Type B pancreatic cell (in vitro differentiated cells): ENCODE measurements at regions not wholly inside any gene's neighbourhood (a gene's known extent, or its start where the extent isn't known, plus 50 kb on each side); places are given as distances from the start of the nearest gene placed in this dataset.

Experiments used
- DNase-seq: peaks from one replicate; pipeline ENCODE4 v3.0.0; 2021; ENCODE audit warnings: mixed read lengths; ENCODE audit not compliant: unreplicated experiment; ENCODE audit errors: extremely low spot score
- H3K27ac Mint-ChIP-seq: 2 replicates; pipeline ENCODE4 v1.8.0; 2021; ENCODE audit warnings: mild to moderate bottlenecking, mixed read lengths
- H3K27me3 Mint-ChIP-seq: 2 replicates; pipeline ENCODE4 v1.8.0; 2021; ENCODE audit warnings: mixed read lengths
- H3K36me3 Mint-ChIP-seq: 2 replicates; pipeline ENCODE4 v1.8.0; 2021; ENCODE audit warnings: mixed read lengths
- H3K4me1 Mint-ChIP-seq: one replicate; pipeline ENCODE4 v1.8.0; 2021; ENCODE audit warnings: mixed read lengths; ENCODE audit not compliant: unreplicated experiment
- H3K4me3 Mint-ChIP-seq: 2 replicates; pipeline ENCODE4 v1.8.0; 2021; ENCODE audit warnings: mild to moderate bottlenecking, mixed read lengths
- H3K9me3 Mint-ChIP-seq: 2 replicates; pipeline ENCODE4 v1.8.0; 2021; ENCODE audit warnings: mixed read lengths
- CTCF ChIP-seq: fragments of 200-600 bp; sonication (generic); conservative IDR thresholded peaks from 2 replicates; pipeline ENCODE4 v1.5.0; 2021; ENCODE audit warnings: antibody characterized with exemption, mild to moderate bottlenecking

- DNase-seq, result no peak
- Mint-ChIP-seq H3K27ac (peak overlapping the region; percentile 17), H3K36me3 (peaks cover 16% of the 10 kb centered on the region), H3K4me3 (peak overlapping the region; percentile 5), H3K4me1 (peaks cover 63% of the 10 kb centered on the region), H3K9me3 (no peaks in the 10 kb centered on the region), H3K27me3 (no peaks in the 10 kb centered on the region)
- TF ChIP-seq CTCF, result no peak
Observed at GRCh38 chr15:62792986-62793751, 249.4 kb upstream of the TPM1 start.

- Mint-ChIP-seq H3K4me1 (peaks cover 66% of the 10 kb centered on the region), H3K9me3 (no peaks in the 10 kb centered on the region), H3K36me3 (peaks cover 19% of the 10 kb centered on the region), H3K27ac (peak overlapping the region; percentile 17), H3K27me3 (no peaks in the 10 kb centered on the region), H3K4me3 (peak overlapping the region; percentile 5)
- no peak for TF ChIP-seq CTCF
- no peak for DNase-seq
Observed at GRCh38 chr15:62793752-62794144, 248.8 kb upstream of the TPM1 start.

- Mint-ChIP-seq H3K27me3 (no peaks in the 10 kb centered on the region), H3K4me1 (peaks cover 62% of the 10 kb centered on the region), H3K4me3 (no peak overlapping the region), H3K9me3 (no peaks in the 10 kb centered on the region), H3K36me3 (peaks cover 19% of the 10 kb centered on the region), H3K27ac (peak overlapping the region; percentile 44)
- no peak for TF ChIP-seq CTCF
- DNase-seq, result no peak
Observed at GRCh38 chr15:62795171-62795570, 247.4 kb upstream of the TPM1 start.

- Mint-ChIP-seq H3K36me3 (peaks cover 14% of the 10 kb centered on the region), H3K4me3 (no peak overlapping the region), H3K4me1 (peaks cover 57% of the 10 kb centered on the region), H3K9me3 (no peaks in the 10 kb centered on the region), H3K27ac (peak overlapping the region; percentile 54), H3K27me3 (no peaks in the 10 kb centered on the region)
- no peak for TF ChIP-seq CTCF
- DNase-seq, result no peak
Observed at GRCh38 chr15:62795700-62796695, 246.5 kb upstream of the TPM1 start.

GRCh38 chr15:62797171-62797570 lies 245.4 kb upstream of the TPM1 start:
- no peak for DNase-seq
- Mint-ChIP-seq H3K27ac (peak overlapping the region; percentile 55), H3K36me3 (peaks cover 16% of the 10 kb centered on the region), H3K4me1 (peaks cover 53% of the 10 kb centered on the region), H3K4me3 (no peak overlapping the region), H3K27me3 (no peaks in the 10 kb centered on the region), H3K9me3 (no peaks in the 10 kb centered on the region)
- no peak for TF ChIP-seq CTCF
